Fibroblast of peridontal ligament (primary cell): ENCODE measurements at regions not wholly inside any gene's neighbourhood (a gene's known extent, or its start where the extent isn't known, plus 50 kb on each side); places are given as distances from the start of the nearest gene placed in this dataset.
"Not testable (repeated sequence)": the region's sequence is repeated elsewhere in the genome, so short reads cannot be mapped to it uniquely, and the experiment has no call there.

ENCODE experiments used
- DNase-seq: peaks from one replicate; pipeline ENCODE4 v3.0.0-alpha.2; 2010; ENCODE audit errors: extremely low read depth

GRCh38 chr10:63920926-63921325, 399.7 kb downstream of the REEP3 start:
- no peak for DNase-seq

GRCh38 chr10:63921908-63922467, 400.8 kb downstream of the REEP3 start:
- no peak for DNase-seq

GRCh38 chr10:63922468-63923284, 401.5 kb downstream of the REEP3 start:
- DNase-seq = no peak

GRCh38 chr10:63929831-63930467, 408.7 kb downstream of the REEP3 start:
- DNase-seq = no peak

- DNase-seq = no peak
These were observed 409.4 kb downstream of the REEP3 start for GRCh38 chr10:63930584-63930983.

GRCh38 chr10:63935705-63936104, 414.5 kb downstream of the REEP3 start:
- no peak for DNase-seq

- no peak for DNase-seq
These were observed 419.2 kb downstream of the REEP3 start for GRCh38 chr10:63940277-63940922.

GRCh38 chr10:63964406-63964805, 443.2 kb downstream of the REEP3 start:
- DNase-seq = no peak

GRCh38 chr10:63965846-63966245, 444.6 kb downstream of the REEP3 start:
- no peak for DNase-seq

GRCh38 chr10:63972949-63973827, 452.0 kb downstream of the REEP3 start:
- no peak for DNase-seq

- DNase-seq = peak; percentile 0
These were observed 455.3 kb downstream of the REEP3 start for GRCh38 chr10:63976538-63976937.

- DNase-seq = peak; percentile 14
These were observed 456.2 kb downstream of the REEP3 start for GRCh38 chr10:63977329-63977923.

- not testable (repeated sequence) for DNase-seq
These were observed 459.7 kb downstream of the REEP3 start for GRCh38 chr10:63980870-63981269.

GRCh38 chr10:63984061-63984460, 462.9 kb downstream of the REEP3 start:
- DNase-seq = not testable (repeated sequence)

GRCh38 chr10:63986536-63986935, 465.3 kb downstream of the REEP3 start:
- DNase-seq = no peak

GRCh38 chr10:63987212-63987611, 466.0 kb downstream of the REEP3 start:
- no peak for DNase-seq

GRCh38 chr10:63994371-63994770, 473.2 kb downstream of the REEP3 start:
- no peak for DNase-seq

- no peak for DNase-seq
These were observed 486.0 kb downstream of the REEP3 start for GRCh38 chr10:64007157-64007556.

- DNase-seq = no peak
These were observed 489.5 kb downstream of the REEP3 start for GRCh38 chr10:64010711-64011110.

- no peak for DNase-seq
These were observed 490.9 kb downstream of the REEP3 start for GRCh38 chr10:64011912-64012714.
